HG03175 (cell line): ENCODE measurements at regions not wholly inside any gene's neighbourhood (a gene's known extent, or its start where the extent isn't known, plus 50 kb on each side); places are given as distances from the start of the nearest gene placed in this dataset.
A peak's percentile ranks its signal among the peaks of the same experiment; 100 is the strongest.
"Not testable (repeated sequence)": the region's sequence is repeated elsewhere in the genome, so short reads cannot be mapped to it uniquely, and the experiment has no call there.

Experiments
- ATAC-seq: cut with Tn5 transposase; IDR thresholded peaks from one replicate; pipeline ENCODE4 v1.9.1; 2021; ENCODE audit warnings: mild to moderate bottlenecking, moderate library complexity; ENCODE audit not compliant: unreplicated experiment

DNA sequence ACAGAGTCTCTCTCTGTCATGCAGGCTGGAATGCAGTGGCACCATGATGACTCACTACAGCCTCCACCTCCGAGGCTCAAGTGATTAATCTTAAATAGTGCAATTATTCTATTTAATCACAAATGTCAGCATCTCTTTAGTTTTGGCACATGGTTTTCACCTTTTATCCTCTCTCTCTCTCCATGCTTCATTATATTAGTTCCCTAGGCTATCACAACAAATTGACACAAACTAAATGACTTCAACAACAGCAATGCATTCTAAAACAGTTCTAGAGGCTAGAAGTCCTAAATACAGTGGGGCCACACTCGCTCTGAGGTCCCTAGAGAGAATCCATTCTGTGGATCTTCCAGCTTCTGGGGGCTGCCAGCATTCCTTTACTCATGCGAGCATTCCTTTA lies 178.2 kb upstream of the ZNG1F start:
- not testable (repeated sequence) for ATAC-seq

DNA sequence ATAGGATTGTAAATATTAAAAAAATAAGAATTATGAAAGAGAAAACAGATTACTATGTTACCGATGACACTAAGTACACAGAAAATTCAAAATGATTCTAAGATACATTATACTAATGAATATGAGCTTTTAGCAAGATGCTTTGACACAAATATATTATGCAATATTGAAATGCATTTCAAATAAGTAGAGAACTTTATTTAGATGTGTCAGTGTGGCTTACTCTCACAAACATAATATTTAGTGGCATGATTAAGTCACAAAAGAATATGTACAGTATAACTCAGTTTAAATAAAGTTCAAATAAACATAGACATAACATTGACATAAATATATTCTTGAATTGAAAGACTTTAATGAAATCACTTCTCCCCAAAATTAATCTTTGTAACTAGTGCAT lies 172.7 kb upstream of the ZNG1F start:
- ATAC-seq, result not testable (repeated sequence)

DNA sequence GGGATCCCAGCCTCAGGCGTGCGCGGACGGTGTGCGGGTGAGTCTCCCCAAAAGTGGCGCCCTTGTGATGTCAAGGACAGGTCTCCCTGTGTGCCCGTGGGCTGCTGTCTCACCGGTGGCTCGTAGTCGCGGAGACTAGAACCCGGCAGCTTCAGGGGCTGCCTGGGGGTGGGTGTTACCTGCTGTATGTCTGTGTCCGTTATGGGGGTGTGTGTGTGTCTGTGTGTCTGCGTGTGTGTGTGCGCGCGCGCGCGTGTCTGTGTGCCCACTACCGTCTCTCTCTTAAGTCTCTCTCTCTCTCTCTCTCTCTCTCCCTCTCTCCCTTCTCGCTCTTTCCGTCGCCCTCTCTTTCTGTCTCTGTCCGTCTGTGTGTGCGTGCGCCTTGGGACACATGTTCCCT lies 170.0 kb upstream of the ZNG1F start:
- not testable (repeated sequence) for ATAC-seq

DNA sequence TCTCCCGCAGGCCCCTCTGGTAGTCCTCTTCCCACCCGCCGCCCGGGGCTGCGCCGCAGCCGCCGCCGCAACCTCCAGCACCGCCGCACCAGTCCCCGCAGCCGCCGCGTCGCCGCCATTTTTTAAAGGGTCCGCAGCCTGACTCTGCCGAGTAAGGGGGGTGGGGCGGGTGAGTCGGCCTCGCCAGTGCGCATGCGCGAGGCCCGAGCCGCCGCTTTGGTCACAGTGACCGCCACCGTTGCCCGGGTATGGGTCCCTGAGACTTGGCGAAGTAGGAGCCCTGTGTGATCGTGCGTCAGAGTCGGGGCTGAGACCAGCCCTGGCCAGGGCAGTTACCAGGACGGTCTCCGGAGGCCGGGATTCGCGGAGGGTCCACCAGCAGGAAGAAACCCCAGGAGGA lies 169.6 kb upstream of the ZNG1F start:
- not testable (repeated sequence) for ATAC-seq

DNA sequence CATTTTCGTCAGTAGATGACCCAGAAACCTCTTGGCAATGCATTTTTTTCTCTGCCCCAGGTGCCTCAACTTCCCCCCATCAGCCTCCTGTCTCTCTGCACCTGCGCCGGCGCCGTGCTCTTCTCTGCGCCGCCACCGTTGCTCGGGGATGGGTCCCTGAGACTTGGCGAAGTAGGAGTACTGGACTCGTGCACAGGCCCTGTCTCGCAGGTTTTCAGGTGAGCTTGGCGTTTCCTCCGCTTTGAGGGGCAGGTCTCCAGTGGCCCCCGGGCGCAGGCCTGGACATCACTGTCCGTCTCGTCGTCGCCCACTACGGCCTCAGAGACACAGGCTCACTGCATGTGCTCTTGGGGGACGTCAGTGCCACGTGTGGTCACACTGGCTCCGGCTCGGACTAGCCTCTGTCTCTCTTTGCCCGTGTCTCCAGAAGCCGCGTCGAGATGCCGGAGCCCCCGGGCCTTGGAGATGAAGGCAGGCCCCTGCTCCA lies 168.8 kb upstream of the ZNG1F start:
- ATAC-seq, result not testable (repeated sequence)

DNA sequence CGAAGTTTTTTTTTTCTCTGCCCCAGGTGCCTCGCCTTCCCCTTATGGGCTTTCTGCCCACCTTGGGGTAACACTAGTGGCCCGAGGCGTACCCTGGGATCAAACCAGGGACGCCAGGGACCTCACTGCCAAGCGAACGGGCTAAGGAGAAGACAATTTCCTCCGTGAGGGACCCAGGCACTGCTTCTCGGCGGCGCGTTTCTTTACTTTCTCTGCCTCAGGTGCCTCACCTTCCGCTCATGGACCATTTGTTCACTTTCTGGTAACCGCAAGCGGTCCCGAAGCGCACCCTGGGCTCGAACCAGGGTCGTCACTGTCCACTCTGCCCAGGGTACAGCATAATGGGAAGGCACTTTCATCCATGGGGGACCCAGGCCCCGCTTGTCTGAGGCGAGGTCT lies 168.2 kb upstream of the ZNG1F start:
- not testable (repeated sequence) for ATAC-seq

DNA sequence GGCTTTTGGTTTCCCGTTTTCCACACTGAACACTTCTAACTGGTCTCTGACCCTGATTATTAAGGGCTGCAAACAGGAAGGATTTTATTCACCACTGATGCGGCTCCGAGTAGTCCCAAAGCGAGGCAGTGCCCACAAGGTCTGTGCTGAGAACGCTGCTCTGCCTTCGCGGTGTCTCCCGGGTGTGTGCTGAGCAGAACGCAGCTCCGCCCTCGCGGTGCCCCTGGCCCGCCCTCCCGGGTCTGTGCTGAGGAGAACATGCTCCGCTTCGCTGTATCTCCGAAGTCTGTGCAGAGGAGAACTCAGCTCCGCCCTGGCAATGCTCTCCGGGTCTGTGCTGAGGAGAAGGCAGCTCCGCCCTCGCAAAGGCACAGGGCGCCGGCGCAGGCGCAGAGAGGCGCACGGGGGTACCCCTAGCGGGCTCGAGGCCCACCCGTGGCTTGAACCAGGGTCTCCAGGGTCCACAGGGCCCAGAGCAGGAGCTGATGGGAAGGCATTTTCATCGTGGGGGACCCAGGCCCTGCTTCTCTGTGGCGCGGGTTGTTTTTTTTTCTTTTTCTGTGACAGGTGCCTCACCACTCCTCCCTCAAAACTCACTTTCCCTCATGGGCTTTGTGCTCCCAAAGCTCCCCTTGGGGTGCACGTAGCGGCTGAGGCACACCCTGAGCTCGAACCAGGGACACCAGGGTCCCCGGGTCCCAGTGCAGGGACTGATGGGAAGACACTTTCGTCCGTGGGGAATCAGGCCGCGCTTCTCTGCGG lies 167.7 kb upstream of the ZNG1F start:
- ATAC-seq, result peak; percentile 59

DNA sequence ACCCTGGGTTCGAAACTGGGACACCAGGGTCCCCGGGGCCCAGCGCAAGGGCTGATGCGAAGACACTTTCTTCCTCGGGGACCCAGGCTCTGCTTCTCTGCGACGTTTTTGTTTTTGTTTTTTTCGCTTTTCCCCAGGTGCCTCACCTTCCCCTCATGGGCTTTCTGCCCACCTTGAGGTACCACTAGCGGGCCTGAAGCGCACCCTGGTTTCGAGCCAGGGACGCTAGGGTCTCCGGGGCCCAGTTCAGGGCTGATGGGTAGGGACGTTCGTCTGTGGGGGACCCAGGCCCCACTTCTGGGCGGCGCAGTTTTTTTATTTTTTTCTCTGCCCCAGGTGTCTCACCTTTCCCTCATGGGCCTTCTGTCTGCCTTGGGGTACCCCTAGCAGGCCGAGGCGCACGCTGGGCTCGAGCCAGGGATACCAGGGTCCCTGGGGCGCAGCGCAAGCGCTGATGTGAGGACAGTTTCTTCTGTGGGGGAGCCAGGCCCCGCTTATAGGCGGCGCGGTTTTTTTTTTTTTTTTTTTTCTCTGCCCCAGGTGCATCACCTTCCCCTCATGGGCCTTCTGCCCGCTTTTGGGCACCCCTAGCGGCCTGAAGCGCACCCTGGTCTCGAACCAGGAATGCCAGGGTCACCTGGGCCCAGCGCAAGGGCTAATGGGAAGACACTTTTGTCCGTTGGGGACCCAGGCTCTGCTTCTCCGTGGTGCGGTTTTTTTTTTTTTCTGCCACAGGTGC lies 166.8 kb upstream of the ZNG1F start:
- ATAC-seq, result not testable (repeated sequence)

DNA sequence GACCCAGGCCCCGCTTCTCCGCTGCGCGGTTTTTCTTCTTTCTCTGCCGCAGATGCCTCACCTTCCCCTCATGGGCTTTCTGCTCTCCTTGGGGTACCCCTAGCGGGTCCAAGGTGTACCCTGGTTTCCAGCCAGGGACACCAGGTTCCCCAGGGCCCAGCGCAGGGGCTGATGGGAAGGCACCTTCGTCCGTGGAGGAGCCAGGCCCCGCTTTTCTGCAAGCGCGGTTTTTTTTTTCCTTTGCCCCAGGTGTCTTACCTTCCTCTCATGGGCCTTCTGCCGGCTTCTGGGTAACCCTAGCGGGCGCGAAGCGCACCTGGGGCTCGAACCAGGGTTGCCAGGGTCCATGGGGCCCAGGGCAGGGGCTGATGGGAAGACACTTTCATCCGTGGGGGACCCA lies 165.9 kb upstream of the ZNG1F start:
- not testable (repeated sequence) for ATAC-seq

DNA sequence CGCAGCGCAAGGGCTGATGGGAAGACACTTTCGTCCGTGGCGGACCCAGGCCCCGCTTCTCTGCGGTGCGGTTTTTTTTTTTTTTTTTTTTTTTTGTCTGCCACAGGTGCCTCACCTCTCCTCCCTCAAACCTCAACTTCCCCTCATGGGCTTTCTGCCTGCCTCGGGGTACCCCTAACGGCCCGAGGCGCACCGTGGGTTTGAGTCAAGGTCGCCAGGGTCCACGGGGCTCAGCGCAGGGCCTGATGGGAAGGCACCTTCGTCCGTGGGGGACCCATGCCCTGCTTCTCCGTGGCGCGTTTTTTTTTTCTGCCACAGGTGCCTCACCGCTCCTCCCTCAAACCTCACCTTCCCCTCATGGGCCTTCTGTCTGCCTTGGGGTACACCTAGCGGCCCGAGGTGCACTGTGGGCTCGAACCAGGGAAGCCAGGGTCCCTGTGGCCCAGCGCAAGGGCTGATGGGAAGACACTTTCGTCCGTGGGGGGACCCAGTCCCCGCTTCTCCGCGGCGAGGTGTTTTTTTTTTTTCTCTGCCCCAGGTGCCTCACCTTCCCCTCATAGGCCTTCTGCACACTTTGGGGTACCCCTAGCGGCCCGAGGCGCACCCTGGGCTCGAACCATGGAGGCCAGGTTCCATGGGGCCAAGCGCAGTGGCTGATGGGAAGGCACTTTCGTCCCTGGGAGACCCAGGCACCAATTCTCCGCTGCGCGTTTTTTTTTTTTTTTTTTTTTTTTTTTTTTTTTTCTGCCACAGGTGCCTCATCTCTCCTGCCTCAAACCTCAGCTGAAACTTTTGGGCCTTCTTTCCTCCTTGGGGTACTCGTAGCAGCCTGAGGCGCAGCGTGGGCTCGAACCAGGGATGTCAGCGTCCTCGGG lies 165.2 kb upstream of the ZNG1F start:
- ATAC-seq, result not testable (repeated sequence)

DNA sequence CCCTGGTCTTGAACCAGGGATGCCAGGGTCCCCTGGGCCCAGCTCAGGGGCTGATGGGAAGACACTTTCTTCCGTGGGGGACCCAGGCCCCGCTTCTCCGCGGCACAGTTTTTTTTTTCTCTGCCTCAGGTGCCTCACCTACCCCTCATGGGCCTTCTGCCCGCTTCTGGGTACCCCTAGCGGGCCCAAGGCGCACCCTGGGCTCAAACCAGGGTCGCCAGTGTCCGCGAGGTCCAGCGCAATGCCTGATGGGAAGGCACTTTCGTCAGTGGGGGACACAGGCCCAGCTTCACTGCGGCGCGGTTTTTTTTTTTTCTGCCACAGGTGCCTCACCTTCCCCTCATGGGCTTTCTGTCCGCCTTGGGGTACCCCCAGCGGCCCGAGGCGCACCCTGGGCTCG lies 163.9 kb upstream of the ZNG1F start:
- not testable (repeated sequence) for ATAC-seq

DNA sequence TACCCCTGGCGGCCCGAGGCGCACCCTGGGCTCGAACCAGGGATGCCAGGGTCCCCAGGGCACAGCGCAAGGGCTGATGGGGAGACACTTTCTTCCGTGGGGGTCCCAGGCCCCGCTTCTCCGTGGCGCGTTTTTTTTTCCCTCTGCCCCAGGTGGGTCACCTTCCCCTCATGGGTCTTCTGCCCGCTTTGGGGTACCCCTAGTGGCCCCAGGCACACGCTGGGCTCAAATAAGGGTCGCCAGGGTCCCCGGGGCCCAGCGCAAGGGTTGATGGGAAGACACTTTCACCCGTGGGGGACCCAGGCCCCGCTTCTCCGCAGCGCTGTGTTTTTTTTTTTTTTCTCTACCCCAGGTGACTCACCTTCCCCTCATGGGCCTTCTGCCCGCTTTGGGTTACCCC lies 163.3 kb upstream of the ZNG1F start:
- not testable (repeated sequence) for ATAC-seq

DNA sequence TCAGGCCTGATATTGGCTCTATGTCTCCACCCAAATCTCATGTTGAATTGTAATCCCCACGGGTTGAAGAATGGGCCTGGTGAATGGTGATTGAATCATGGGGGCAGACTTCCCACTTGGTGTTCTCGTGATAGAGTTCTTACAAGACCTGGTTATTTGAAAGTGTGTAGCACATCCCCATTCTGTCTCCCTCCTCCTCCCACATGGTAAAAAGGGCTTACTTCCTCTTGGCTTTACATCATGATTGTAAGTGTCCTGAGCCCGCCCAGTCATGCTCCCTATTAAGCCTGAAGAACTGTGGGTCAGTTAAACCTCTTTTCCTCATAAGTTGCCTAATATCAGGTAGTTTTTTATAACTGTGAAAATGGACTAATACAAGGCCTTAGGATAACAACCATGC lies 158.8 kb upstream of the ZNG1F start:
- not testable (repeated sequence) for ATAC-seq

DNA sequence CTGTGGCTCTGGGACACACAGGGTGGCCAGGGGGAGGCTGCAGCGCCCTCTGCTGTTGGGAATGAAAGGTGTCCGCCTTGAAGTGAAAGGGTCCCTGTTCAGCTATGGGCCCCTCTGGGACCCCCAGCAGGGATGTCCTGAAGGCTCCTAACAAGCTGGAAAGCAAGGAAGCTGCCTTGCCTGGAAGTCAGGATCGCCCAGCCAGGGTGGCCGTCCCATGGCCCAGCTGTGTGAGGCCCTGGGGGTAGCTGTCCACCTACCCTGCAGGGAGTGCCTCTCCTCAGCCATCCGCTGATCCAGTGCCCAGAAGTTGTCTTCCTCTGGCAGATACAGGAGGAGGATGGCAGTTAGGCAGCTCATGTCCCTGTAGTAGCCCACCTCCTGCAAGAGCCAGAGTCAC lies 143.4 kb upstream of the ZNG1F start:
- not testable (repeated sequence) for ATAC-seq

DNA sequence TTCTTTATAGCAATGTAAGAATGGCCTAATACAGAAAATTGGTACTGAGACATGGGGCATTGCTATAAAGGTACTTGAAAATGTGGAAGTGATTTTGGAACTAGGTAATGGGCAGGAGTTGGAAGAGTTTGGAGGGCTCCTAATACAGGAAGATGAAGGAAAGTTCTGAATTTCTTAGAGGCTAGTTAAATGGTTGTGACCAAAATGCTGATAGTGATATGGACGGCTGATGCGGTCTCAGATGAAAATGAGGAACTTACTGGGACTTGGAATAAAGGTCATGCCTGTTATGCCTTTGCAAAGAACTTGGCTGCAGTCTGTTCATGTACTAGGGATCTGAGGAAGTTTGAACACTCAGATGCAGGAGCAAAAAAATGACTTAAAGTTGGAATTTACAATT lies 132.2 kb upstream of the ZNG1F start:
- ATAC-seq, result not testable (repeated sequence)

DNA sequence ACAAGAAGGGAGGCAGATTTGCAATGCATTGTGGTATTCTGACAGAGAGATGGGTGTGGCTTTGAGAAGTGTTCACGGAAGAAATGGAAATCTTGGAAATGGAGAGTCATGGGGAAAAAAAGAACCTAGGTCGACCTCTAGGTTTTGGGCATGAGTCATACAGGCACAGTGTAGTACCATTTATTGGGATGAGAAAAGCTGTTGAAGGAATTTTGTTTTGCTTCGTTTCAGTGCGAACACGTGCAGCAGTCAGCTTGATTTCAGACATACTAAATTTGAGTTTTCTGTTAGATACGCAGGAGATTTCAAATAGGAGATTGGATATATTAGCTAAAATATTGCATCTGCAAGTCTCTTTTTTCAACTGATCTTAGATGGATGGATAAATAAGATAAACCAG lies 119.8 kb upstream of the ZNG1F start:
- ATAC-seq, result not testable (repeated sequence)

DNA sequence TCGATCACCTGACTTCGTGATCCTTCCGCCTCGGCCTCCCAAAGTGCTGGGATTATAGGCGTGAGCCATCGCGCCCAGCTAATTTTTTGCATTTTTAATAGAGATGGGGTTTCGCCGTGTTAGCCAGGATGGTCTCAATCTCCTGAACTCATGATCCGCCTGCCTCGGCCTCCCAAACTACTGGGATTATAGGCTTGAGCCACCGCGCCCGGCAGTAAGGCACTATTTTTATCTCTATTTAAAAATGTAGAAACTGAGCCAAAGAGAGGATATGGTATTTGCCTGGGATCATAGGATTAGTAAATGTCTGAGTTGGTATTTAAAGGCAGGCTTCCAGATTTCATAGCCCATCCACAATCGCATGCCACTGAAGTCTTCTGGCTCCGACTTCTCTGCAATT lies 96.6 kb upstream of the ZNG1F start:
- not testable (repeated sequence) for ATAC-seq

DNA sequence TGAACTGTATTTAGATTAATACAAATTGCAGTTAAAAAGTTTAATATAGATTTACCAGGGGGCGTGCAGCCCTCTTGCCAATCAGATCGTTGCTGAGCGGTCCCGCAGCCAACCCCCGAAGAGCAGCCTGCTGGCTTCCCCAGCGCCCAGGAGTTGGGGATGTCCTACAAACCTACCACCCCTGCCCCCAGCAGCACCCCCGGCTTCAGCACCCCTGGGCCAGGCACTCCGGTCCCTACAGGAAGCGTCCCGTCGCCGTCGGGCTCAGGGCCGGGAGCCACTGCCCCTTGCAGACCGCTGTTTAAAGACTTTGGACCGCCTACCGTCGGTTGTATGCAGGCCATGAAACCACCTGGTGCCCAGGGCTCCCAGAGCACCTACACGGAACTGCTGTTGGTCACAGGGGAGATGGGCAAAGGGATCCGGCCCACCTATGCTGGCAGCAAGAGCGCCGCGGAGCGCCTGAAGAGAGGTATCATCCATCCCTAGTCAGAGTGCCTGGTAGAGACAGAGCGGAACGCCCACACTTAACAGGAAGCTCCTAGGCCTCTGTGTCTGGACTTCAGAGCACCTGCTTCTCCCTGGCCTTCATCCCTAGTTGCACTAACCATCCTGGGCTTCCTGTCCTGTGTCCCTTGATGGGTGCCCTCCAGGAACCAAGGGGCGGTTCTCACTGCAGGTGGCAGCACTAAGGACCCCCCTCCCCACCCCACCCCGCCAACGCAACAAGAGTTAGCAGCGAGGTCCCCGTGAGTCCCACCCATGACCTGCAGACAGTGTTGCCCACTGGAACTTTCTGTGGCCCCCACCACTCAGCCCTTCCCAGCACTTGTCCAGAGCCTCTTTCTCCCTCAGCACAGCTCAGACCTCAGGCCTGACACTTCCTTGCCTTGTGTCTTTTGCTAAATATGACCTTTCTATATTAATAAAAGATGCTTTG lies 91.5 kb upstream of the ZNG1F start:
- not testable (repeated sequence) for ATAC-seq

DNA sequence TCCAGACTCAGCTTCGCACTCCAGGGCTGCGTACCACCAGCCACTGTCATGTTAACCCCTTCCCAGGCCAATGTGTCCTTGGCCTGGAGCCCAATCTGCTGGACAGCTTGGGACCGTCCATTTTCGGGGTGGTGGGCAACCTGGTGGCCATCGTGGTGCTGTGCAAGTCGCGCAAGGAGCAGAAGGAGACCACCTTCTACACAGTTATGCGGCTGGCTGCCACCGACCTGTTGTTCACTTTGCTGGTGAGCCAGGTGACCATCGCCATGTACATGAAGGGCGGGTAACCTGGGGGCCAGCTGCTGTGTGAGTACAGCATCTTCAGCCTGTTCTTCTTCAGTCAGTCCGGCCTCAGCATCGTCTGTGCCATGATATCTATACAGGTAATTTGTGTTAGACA lies 90.3 kb upstream of the ZNG1F start:
- not testable (repeated sequence) for ATAC-seq

DNA sequence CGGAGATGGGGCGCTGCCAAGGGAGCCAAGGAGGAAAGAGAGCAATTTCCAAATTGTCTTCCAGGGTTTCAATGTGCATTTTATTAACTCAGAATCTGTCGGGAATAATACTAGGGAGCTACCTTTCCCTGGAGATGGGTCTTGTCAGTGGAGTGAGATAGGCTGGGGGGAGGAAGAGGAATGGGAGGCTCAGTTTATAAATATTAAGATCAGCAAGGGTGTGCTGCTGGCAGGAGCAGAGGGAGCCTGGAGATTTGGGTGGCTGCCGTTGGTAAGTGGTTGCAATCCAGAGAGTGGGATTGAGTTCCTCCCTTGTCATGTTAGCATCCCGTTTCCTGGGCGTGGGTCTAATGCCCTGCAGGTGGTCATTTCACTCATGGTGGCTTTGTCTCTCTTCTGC lies 89.9 kb upstream of the ZNG1F start:
- not testable (repeated sequence) for ATAC-seq
